GM18507 (cell line): ENCODE measurements at regions not wholly inside any gene's neighbourhood (a gene's known extent, or its start where the extent isn't known, plus 50 kb on each side); places are given as distances from the start of the nearest gene placed in this dataset.

ENCODE experiments used
- DNase-seq: peaks from one replicate; pipeline ENCODE4 v3.0.0; 2011; ENCODE audit warnings: low read depth; ENCODE audit not compliant: insufficient read length; ENCODE audit errors: extremely low spot score
- FAIRE-seq: peaks from 2 replicates; lab custom pipeline; 2011; peaks lifted over from hg19 to GRCh38; lab: Jason Lieb, UNC

- DNase-seq (no peak), FAIRE-seq (no peak)
These were observed 258.6 kb downstream of the GLRX3 start for GRCh38 chr10:130394832-130395231.

DNA sequence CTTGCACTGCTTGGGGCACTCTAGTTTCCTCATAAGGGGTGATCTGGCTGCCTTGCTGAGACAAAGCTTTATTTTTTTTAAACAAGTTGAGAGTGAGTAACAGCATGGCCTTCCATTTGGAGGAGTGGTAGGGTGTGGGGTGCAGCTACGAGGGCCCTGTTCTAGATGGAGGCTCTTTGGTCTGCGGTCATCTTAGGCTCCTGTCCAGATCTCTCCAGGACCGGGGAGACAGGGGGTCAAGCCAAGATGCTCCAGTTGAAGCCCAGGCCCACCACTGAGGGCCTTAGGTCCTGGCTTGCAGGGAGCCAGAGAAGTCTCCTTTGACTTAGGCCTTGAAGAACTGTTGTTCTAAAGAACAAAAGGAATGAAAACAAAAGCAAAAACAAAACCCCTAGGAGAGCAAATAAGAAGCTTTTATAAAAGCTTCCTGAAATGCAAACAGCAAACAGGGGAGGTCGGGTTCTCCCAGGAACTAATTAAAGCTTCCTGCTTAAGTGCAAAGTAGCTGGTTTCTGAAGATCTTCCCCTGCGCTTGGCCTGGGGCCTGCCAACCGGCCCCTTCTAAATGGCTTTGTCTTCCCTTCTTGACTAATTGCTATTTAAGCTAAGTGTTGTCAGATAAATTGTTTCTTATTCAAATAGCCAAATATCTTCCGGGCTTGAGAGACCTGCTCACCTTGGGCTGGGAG is 259.2 kb downstream of the GLRX3 start:
- no peak for DNase-seq
- FAIRE-seq = no peak

- FAIRE-seq = no peak
- DNase-seq = no peak
These were observed 259.9 kb downstream of the GLRX3 start for GRCh38 chr10:130396044-130396443.

DNA sequence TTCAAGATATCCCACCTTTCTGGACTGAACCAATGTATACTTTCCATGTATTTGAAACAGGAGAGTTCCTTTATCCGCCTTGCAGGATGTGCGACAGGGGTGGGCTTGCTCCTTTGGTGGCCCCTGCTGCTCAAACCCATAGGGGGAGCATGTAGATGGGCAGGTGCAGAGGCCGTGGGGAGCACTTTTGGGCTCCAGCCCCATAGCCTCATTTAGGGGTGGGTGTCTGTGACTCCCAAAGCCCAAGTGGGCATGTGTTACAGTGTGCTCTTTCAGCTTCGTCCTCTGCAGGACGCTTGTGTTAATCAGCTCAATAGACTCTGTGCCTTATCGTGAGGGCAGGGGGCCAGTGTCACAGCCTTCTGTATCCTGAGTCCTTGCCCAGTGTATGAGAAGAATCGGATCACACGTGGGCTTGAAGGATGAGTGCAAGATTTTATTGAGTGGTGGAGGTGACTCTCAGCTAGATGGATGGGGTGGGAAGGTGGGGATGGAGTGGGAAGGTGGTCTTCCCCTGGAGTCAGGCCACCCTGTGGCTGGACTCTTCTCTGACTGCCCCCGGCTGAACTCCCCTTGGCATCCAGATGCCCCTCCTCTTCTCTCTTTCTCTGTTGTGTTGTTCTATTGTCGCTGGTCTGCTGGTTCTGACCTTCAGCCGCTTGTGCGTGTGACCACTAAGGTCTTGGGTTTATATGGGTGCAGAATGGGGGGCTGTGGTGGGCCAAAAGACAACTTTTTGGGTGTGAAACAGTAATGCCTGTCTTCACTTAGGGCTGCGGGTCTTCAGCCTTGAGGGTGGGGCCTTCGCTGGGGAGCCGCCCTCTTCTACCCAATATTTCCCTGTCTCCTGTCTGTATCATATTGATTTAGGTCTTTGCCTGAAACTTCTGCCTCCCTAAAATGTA is 262.2 kb downstream of the GLRX3 start:
- DNase-seq = no peak
- FAIRE-seq = no peak

GRCh38 chr10:130399425-130399950 is 263.3 kb downstream of the GLRX3 start:
- FAIRE-seq (no peak), DNase-seq (no peak)

- FAIRE-seq = no peak
- DNase-seq = no peak
These were observed 264.7 kb downstream of the GLRX3 start for GRCh38 chr10:130400890-130401289.

DNA sequence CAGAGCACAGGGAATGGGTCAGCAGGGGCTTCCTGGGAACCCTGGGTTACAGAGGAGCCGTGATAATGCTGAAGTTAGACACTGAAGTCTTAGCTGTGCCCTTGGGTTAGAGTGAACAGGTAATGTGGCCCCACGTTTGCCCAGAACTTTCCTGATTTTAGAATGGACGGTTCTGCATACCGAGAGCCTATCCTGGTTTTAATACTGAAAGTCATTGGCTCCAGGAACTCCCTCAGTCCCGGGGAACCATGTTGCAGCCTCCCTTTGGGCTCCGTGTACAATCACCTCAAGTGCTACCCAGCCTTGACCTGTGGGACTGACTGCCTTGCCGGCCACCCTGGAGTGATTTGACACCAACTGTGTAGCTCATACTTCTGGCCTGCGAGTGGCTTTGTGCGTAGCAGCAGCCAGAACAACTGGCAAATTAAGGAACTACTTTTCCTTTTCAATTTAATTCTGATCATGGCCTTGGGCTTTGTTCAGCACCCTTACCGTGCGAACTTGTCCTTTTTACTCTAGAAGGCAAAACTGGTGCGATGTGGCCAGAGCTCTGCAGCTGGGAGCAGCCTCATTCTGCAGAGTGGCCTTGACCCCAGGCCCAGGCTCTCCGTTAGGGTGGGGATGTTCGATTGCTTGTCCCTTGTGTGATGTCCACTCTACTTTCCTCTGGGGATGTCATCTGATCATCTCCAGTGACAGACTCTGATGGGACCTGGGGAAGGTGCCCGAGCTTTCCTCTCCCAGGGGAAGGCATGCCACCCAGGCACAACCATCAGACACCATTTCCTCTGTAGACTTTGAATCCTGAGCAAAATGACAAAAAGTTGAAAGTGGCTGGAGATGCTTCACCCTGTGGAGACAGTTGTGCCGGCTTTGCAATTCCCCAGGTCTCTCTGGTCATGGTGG is 265.9 kb downstream of the GLRX3 start:
- FAIRE-seq (no peak), DNase-seq (no peak)

- DNase-seq = no peak
- no peak for FAIRE-seq
These were observed 267.2 kb downstream of the GLRX3 start for GRCh38 chr10:130403153-130404075.

DNA sequence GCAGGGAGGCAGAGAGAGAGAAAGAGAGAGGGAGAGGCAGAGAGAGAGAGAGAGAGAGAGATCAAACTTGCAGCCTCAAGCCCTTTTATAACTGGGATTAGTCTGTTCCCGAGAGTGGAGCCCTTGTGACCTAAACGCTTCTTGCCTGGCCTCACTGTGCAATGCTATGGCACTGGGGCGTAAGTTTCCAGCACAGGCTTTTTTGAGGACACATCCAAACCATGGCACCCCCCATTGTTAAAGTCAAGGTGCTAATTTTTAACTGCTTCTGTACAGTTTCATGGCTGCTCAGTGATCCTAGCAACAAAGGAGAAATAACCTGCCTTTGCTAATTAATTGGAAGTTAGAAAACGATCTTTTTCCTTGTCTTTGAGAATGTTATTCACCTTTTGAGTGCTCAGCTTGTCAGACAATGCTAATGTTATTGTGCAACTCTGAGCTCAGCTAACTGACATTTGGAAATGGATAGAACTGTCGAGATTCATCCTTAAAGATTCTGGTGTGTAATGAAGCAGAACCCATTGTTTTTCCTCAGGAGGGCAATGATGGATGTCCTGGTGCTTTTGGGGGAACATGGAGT is 268.4 kb downstream of the GLRX3 start:
- DNase-seq (no peak), FAIRE-seq (no peak)

DNA sequence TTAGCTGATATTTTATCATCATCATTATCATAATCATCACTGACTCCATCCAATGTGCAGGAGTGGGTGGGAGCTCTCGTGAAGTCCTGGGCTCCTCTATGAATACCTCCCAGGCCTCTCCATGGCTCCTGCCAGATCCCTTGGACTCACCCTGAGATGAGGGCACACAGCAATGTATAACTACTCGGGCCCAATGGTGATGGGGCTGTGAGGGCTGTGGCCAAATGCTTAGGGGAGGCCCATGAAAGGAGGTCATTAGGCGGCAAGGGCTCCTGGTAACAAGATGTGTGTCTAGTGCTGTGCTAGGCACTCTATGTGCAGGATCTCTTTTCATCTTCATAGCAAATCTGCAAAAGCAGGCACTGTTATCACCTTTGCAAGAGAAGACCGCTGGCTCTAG is 270.9 kb downstream of the GLRX3 start:
- FAIRE-seq (no peak), DNase-seq (no peak)

- DNase-seq (no peak), FAIRE-seq (no peak)
These were observed 273.1 kb downstream of the GLRX3 start for GRCh38 chr10:130409331-130409730.

DNA sequence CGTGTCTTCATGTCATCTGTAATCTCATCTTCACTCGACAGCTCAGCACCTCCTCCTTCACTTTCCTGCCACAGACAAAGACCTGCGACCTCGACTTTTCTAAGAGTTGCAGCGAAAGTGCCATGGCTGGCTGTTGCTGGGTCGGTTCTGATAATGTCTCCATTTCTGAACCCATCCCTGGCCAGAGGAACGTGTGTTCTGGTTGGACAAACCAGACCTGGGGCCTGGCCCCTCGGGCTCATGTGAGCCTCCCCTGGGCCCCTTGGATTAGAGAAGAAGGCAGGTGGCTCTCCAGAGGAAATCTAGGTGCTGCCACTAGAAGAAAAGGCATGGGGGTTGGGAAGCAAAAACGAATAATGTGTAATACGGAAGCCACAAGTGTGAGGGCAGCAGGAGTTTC is 273.7 kb downstream of the GLRX3 start:
- DNase-seq = no peak
- FAIRE-seq = no peak

DNA sequence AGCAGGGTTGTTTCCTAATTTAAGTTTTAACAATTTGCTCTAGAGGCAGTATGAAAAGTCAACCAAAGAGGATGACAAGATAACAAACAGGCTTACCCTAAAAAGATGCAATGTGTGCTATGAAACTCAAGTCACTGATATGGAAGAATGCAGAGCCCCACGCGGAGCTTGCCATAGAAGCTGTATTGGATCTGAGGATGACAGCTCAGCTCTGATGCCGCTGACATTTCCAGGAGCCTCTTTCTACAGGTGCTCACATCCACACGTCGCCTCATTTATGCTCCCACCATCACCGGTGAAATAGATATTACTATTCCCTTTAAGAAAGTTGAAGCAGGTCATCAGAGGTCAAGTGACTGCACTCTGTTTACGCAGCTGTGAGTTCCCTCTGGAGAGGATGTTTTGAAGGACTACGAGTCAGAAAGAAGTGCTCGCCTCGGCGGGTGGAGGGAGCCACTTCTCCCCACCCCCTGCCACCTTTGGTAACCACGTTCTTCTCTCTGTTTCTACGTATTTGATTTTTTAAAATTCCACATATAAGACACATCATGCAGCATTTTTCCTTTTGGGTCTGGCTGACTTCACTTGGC is 275.4 kb downstream of the GLRX3 start:
- no peak for DNase-seq
- no peak for FAIRE-seq

GRCh38 chr10:130412317-130412716 is 276.1 kb downstream of the GLRX3 start:
- FAIRE-seq (no peak), DNase-seq (no peak)

GRCh38 chr10:130416334-130417150 is 280.4 kb downstream of the GLRX3 start:
- FAIRE-seq = no peak
- no peak for DNase-seq

DNA sequence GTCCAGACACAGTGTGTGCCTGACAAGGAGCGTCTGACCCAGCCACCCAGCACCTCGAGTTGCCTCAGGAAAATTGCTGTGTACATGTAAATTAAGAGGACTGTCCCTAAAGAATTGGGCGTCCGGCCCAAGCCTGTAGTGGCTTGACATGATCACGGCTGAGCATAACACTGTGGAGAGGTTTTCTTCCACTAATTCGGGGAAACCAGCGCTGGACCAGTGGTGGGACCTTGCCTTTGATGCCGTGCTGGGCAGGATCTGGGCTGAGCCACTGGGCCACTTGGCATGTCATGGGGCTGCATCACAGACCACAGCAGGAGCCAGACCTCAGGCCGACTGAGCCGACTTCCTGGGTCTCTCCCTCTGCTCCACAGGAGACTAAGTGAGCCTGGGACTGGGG is 282.5 kb downstream of the GLRX3 start:
- no peak for FAIRE-seq
- no peak for DNase-seq

- DNase-seq (no peak), FAIRE-seq (no peak)
These were observed 285.7 kb downstream of the GLRX3 start for GRCh38 chr10:130421909-130422308.
